ENCODE measurements at regions not wholly inside any gene's neighbourhood (a gene's known extent, or its start where the extent isn't known, plus 50 kb on each side); places are given as distances from the start of the nearest gene placed in this dataset.

- no peak for DNase-seq
Measured at GRCh38 chr17:15036238-15036637, 228.9 kb downstream of the PMP22 start.

DNA sequence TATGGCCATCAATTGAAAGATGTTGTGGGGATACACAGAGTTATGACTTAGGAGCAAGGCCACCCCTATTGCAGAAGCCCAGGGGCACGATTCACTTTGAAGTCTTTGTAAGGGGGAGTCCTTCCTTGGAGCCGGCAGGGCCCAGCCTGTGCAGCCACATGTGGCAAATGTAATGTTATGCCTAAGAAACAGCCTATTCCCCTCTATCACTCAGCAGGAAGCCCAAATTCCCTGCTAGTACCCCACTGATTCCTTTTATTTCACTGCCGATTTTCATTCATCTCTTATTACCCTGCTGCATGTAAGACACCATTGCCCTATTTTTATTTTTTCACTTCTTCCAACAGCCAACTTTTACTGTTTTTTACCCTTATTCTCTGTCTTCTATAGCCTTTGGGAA is 233.2 kb downstream of the PMP22 start:
- DNase-seq: no peak

DNA sequence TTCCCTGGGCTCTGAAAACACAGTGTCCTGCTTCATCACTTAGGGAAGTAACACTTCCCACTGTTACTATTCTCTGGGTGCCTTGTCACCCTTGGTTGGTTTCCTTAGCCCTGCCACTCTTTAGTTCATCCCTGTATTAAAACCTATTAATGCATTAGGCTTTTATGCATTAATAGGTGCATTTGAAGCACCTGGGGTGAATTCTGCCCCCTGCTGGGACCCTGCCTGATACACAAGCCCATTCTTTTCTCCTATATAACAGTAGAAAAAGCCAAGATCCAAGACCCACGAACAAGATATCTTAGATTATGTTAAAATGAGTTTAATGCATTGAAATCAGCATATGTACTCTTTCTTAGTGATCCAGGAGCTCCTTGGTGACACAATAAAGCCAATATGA is 235.7 kb downstream of the PMP22 start:
- no peak for DNase-seq

DNA sequence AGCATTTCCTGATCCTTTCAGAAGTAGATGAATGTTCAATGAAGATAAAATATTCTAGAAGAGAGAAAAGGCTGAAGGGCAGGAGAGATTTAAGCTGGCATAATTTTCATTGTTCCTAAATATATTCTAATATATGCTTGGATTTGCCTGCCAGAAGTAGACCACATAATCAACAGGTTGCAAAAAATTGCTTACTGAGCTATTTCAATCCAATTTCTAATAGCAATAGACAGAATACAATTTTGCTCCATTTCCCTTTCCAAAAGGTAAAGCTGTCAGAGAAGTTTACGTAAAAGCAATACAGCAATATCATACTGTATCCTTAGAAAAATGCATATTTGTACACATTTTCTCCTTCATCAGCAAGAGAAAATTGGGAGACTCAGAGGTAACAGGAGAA is 237.3 kb downstream of the PMP22 start:
- no peak for DNase-seq

DNA sequence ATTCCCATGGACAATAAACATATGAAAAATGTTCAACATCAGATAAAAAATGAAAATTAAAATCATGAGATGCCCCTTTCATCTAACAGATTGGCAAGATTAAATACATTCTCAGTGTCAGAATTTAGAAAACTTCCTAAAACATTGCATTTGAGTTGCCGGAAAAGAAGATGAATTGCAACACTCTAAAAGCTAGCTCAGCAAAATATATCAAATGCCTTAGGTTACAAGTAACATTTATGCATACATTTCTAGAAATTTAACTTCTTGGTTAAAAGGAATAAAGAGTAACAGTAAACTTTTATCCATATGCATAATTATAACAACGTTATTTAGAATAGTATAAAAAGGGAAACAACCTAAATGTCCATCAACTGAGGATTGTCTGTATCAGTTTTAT is 239.0 kb downstream of the PMP22 start:
- no peak for DNase-seq

- no peak for DNase-seq
Measured at GRCh38 chr17:15023589-15024336, 241.4 kb downstream of the PMP22 start.

DNA sequence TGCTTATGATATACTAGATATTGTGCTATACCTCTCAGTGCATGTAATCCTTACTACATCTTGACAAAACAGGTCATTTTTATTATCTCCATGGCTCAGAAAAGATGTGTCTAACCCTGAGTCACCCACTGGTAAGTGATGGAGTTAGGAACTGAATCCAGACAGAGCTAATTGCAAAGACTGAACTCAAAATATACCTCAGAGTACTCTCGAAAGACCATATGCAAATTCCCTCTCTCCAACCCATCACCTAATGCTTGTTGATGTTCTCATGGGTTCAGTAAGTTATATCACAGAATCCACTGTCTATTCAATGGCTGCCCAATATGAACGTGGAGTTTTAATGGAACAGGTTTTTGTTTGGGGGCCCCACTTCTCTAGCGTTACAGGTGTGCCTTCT is 246.0 kb downstream of the PMP22 start:
- no peak for DNase-seq

DNA sequence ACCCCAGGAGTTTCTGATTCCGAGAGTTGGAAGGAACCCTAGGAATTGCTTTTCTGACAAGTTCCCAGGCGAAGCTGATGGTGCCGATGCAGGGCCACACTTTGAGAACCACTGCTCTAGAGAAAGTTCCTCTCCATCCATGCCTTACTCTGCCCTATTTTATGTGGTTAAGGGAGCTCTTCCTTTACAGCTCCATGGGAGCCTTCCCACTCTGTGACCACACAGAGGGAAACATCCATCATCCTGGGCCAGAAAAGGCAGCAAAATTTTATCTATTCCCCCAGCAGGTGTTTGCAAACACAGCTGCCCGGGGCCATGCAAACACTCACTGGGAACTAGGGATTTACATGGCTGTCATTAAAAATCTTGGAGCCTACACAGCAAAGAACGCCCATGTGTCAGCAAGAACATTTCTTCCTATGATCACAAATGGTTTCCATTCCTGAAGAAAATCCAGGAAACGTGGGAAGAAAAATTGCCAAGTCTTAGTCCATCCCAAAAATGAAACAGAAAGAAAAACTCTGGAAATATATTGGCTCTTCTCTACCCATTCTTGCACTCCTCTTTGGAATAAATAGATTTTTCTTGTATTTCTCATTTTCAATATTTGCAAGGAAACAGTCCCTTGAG is 252.7 kb downstream of the PMP22 start:
- DNase-seq: no peak

DNA sequence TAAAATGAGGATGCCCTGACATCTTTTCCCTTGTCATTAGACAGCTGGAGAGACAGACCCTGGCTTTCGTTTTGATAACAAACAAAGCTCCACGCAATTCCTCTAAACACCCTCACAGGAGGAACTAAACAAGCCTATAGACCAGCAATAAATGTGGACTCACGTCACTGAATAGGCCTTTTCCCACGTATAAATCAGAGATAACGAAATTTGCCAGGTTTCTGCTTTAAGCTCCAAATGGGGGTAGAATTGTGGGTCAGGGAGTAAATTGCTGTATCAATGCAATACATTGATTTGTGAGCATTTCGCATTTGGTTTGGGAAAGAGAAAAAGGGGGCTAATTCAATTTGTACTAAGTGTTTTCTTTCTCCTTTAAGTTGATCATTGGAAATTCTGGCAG is 256.0 kb downstream of the PMP22 start:
- no peak for DNase-seq

- no peak for DNase-seq
Measured at GRCh38 chr17:15007147-15007553, 258.0 kb downstream of the PMP22 start.

DNA sequence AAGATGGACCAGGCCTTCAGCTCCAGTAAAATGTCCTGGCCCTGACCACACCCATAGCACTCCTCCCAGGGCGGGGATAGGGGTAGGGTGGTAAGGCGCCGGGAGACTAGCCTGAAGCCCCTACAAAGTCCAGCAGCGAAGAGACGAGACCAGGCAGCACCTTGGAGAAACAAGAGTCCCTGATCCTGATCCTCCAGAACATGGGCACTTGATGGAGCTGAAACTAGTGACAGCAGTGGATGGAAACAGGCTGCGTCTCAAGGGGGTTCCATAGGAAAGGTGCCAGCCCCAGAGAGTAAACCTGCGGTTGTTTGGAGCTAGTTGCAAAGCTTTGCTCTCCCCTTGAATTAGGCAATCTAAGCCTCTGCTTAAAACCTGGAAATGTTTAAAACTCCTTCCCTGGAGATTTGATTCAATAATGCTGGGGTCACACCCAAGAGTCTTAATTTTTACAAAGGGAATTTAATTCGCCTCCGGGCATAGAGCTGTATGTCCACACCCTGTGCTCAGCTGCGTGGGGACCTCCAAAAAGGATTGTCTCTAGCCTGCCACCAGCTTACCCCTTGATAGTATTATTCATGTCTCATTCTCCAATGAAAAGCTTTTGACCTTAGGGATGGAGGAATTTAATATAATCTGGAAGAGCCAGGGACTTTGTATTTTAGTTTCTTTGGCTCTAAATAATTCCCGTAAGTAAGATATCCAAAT is 258.6 kb downstream of the PMP22 start:
- DNase-seq: no peak

- DNase-seq: no peak
Measured at GRCh38 chr17:15000661-15001060, 264.5 kb downstream of the PMP22 start.

DNA sequence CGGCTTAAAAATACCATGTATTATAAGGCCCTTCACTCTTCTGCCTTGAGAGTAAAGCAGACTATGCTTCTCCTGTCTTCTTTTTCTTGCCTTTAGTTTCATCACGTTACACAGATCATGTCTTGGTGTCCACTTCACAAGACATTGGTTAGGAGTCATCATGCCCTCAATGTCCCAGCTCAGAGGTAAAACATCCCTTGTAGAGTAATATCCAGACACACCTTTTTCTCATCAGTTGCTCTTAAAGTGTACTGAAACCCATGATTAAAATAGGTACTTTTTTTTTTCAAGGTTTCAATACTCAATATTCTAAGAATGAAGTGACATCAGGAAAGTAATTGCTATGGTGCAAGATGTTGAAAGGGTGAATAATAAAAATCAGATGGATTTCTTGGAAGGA is 267.8 kb downstream of the PMP22 start:
- DNase-seq: no peak

- DNase-seq: no peak
Measured at GRCh38 chr17:14986127-14986526, 279.0 kb downstream of the PMP22 start.

GRCh38 chr17:14972844-14973243 is 292.3 kb downstream of the PMP22 start:
- no peak for DNase-seq

DNA sequence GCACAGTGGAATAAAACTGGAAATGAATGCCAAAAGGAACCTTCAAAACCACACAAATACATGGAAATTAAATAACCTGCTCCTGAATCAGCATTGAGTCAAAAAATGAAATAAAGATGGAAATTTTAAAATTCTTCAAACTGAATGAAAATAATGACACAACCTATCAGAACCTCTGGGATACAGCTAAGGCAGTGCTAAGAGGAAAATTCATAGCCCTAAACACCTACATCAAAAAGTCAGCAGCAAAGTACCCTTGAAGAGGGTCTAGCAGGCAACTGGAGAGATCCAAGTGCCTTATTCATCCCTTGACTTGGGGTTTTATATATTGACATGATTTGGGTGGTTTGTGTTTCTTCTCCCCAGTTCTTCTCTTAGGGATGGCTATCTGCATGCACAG is 294.1 kb downstream of the PMP22 start:
- DNase-seq: no peak

DNA sequence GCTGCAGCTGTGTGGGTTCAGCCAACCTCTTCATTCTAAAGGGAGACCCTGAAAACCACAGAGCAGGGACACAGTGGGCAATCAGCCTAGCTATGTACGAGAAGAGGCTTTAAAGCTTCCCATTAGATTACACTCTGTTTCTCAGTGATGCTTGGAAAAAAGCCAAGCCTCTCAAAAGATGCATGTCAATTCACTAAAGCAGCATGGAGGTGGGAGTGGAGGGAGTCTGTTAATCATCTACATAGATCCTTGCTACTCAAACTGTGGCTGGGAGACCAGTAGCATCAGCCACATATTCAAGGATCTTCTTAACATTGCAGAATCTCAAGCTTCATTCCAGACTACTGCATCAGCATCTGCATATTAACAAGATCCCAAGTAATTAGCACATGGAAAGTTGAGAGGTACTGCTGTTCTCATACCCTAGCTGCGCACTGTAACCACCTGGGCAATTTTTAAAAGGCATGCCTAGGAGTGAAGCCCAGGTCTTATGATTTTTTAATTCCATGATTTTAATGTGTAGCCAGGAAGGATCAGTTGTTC is 305.9 kb downstream of the PMP22 start:
- no peak for DNase-seq

GRCh38 chr17:14953405-14953804 is 311.7 kb downstream of the PMP22 start:
- DNase-seq: no peak

- DNase-seq: no peak
Measured at GRCh38 chr17:14950686-14951085, 314.4 kb downstream of the PMP22 start.

DNA sequence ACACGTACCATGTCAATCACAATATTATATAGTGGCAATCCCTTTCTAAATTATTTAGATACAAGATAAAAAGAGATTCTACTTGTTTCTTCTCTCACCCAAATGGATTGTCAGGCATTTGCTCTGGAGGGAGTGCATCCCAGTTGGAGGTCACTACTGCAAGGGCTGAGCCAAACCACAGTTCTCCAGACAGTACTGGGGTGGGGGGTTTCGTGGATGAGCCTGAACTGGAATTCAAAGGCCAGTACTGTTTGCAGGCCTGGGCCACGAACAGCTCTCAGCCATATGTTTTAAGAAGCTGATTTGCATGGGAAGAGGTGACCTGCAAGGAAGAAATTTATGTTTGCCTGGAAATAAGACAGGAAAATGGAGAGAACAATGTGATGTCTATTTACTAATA is 314.9 kb downstream of the PMP22 start:
- no peak for DNase-seq

- DNase-seq: no peak
Measured at GRCh38 chr17:14947671-14948070, 317.5 kb downstream of the PMP22 start.

GRCh38 chr17:14946481-14946880 is 318.6 kb downstream of the PMP22 start:
- DNase-seq: no peak

GRCh38 chr17:14942526-14943190 is 322.5 kb downstream of the PMP22 start:
- no peak for DNase-seq

DNA sequence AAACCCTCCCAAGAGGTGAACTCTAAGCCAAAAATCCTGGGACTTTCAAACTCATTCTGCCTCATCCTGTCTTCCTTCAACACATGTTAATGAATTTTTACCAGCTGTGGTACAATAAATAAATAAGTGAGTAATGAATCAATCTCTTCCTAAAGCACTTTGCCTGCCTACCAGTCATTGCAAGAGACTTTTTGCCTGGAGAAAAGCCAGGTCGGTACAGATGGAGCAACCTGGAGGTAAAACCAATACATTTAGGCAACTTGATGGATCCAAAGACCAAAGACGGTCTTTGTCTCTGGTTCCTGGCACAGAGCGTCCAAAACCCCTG is 324.2 kb downstream of the PMP22 start:
- no peak for DNase-seq

All from activated effector memory CD4-positive, alpha-beta T cell treated with anti-CD3 and anti-CD28 coated beads, Interleukin-2, amount 50 U/mL, for 16 hours (primary cell).